Posterior cingulate gyrus (tissue), 11 donors: ENCODE measurements at regions not wholly inside any gene's neighbourhood (a gene's known extent, or its start where the extent isn't known, plus 50 kb on each side); places are given as distances from the start of the nearest gene placed in this dataset.

Experiments used
- DNase-seq, 10 donors: peaks; one replicate each; pipeline versions ENCODE4 v3.0.0 to v3.0.0-alpha.2; 2020 to 2021; ENCODE audit warnings: mixed read lengths in 3 of 10
- intact Hi-C: fragments of 100-400 bp; cut with DNase I; formaldehyde crosslinking; loops from one replicate; pipeline ENCODE4 v1.15.1; 2023

- intact Hi-C loops = no loop called here
- no peak for DNase-seq
Measured at GRCh38 chr15:69978603-69979002, 119.1 kb downstream of the TLE3 start.

- DNase-seq = no peak
- intact Hi-C loops = no loop called here
Measured at GRCh38 chr15:69979262-69979661, 118.5 kb downstream of the TLE3 start.

- DNase-seq = no peak
- intact Hi-C loops = no loop called here
Measured at GRCh38 chr15:69979783-69980182, 117.9 kb downstream of the TLE3 start.

- intact Hi-C loops = no loop called here
- DNase-seq = no peak
Measured at GRCh38 chr15:69980341-69981059, 117.2 kb downstream of the TLE3 start.

GRCh38 chr15:69982037-69982436, 115.7 kb downstream of the TLE3 start:
- no peak for DNase-seq
- intact Hi-C loops = no loop called here

GRCh38 chr15:69983696-69984265, 113.9 kb downstream of the TLE3 start:
- intact Hi-C loops = no loop called here

GRCh38 chr15:69987492-69988489, 109.9 kb downstream of the TLE3 start:
- intact Hi-C loops = no loop called here
- no peak for DNase-seq

More at GRCh38 chr15:69983696-69984265, 113.9 kb downstream of the TLE3 start:
- DNase-seq = no peak

GRCh38 chr15:69988541-69989225, 109.0 kb downstream of the TLE3 start:
- intact Hi-C loops = no loop called here
- DNase-seq = no peak

GRCh38 chr15:69990566-69991421, 106.9 kb downstream of the TLE3 start:
- intact Hi-C loops = no loop called here
- no peak for DNase-seq

- DNase-seq = no peak
- intact Hi-C loops = no loop called here
Measured at GRCh38 chr15:69991551-69991980, 106.2 kb downstream of the TLE3 start.

GRCh38 chr15:69992348-69992747, 105.4 kb downstream of the TLE3 start:
- intact Hi-C loops = no loop called here
- no peak for DNase-seq

GRCh38 chr15:69994429-69995205, 103.1 kb downstream of the TLE3 start:
- intact Hi-C loops = no loop called here
- no peak for DNase-seq

- intact Hi-C loops = no loop called here
- no peak for DNase-seq
Measured at GRCh38 chr15:69996321-69997160, 101.2 kb downstream of the TLE3 start.

GRCh38 chr15:69997161-69997485, 100.6 kb downstream of the TLE3 start:
- intact Hi-C loops = no loop called here
- DNase-seq = no peak
